Erythroblast (primary cell): ENCODE measurements at regions not wholly inside any gene's neighbourhood (a gene's known extent, or its start where the extent isn't known, plus 50 kb on each side); places are given as distances from the start of the nearest gene placed in this dataset.

Experiments used
- GATA1 ChIP-seq: IDR thresholded peaks from 2 replicates; pipeline ENCODE4 v1.6.1; 2011; ENCODE audit warnings: low read depth, mild to moderate bottlenecking, control low read depth, low read length, moderate library complexity
- POLR2A ChIP-seq: IDR thresholded peaks from 2 replicates; pipeline ENCODE4 v1.6.1; 2011; ENCODE audit warnings: mild to moderate bottlenecking, low read length

- TF ChIP-seq POLR2A (no peak), GATA1 (no peak)
Observed at GRCh38 chr2:53075760-53076159, 691.8 kb upstream of the CHAC2 start.
